Transverse colon (tissue), 3 donors: ENCODE measurements at regions not wholly inside any gene's neighbourhood (a gene's known extent, or its start where the extent isn't known, plus 50 kb on each side); places are given as distances from the start of the nearest gene placed in this dataset.
"Not testable (repeated sequence)": the region's sequence is repeated elsewhere in the genome, so short reads cannot be mapped to it uniquely, and the experiment has no call there.

Source experiments
- CTCF ChIP-seq, 5 experiments: fragments of 200-600 bp in 3 of 5; fragments of 450-650 bp in 2 of 5; sonication (generic) in 3 of 5; IDR thresholded peaks; 1 replicate in 2 of 5; 2 replicates in 3 of 5; pipeline ENCODE4 v1.5.1; 2016 to 2017; ENCODE audit warnings: antibody characterized with exemption in 5 of 5, inconsistent platforms in 3 of 5, mild to moderate bottlenecking in 2 of 5, moderate library complexity in 1 of 5
- EP300 ChIP-seq: sonication (generic); formaldehyde crosslinking; IDR thresholded peaks from one replicate; pipeline ENCODE4 v1.6.1; 2017; ENCODE audit warnings: antibody characterized with exemption, low read depth

- TF ChIP-seq CTCF (IDR thresholded peaks at IDR 0.05), result peak in 1 of 5 experiments; percentile 23
- TF ChIP-seq EP300, result not testable (repeated sequence)
Measured at GRCh38 chr2:110390351-110391034, 82.1 kb downstream of the LIMS4 start.
